ENCODE measurements at regions not wholly inside any gene's neighbourhood (a gene's known extent, or its start where the extent isn't known, plus 50 kb on each side); places are given as distances from the start of the nearest gene placed in this dataset.

DNA sequence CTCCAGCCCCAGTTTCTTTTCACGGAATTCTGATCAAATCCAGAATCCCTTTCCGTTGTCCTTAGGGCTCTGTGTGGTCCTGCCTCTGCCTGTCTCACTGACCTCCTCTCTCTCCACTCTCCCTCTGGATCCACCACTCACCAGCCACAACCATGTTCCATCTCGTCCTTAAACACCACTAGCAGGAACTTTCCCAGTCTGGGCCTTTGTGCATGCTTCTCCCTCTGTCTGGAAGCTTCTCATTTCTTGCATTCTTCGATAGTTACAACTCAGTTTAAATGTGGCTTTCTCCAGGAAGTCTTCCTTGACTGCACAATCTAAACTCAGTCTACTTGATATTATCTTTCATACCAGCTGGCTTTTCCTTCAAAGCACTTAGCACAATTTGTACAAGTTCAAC lies 117.7 kb upstream of the MSX2 start:
- no peak for TF ChIP-seq POLR2A (IDR thresholded peaks at IDR 0.05)
- TF ChIP-seq, protein P1, sequence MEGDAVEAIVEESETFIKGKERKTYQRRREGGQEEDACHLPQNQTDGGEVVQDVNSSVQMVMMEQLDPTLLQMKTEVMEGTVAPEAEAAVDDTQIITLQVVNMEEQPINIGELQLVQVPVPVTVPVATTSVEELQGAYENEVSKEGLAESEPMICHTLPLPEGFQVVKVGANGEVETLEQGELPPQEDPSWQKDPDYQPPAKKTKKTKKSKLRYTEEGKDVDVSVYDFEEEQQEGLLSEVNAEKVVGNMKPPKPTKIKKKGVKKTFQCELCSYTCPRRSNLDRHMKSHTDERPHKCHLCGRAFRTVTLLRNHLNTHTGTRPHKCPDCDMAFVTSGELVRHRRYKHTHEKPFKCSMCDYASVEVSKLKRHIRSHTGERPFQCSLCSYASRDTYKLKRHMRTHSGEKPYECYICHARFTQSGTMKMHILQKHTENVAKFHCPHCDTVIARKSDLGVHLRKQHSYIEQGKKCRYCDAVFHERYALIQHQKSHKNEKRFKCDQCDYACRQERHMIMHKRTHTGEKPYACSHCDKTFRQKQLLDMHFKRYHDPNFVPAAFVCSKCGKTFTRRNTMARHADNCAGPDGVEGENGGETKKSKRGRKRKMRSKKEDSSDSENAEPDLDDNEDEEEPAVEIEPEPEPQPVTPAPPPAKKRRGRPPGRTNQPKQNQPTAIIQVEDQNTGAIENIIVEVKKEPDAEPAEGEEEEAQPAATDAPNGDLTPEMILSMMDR (IDR thresholded peaks at IDR 0.05): no peak
- TF ChIP-seq POLR2AphosphoS5 (IDR thresholded peaks at IDR 0.05): no peak
